Esophagus (tissue), 2 donors: ENCODE measurements at regions not wholly inside any gene's neighbourhood (a gene's known extent, or its start where the extent isn't known, plus 50 kb on each side); places are given as distances from the start of the nearest gene placed in this dataset.

ENCODE experiments used
- H3K27ac ChIP-seq, 2 donors: one replicate each; pipeline ENCODE4 v1.5.1; 2013; ENCODE audit warnings: low read depth in 2 of 2, mild to moderate bottlenecking in 2 of 2, inconsistent platforms in 1 of 2, low read length in 1 of 2, moderate library complexity in 1 of 2
- H3K27me3 ChIP-seq, 2 donors: one replicate each; pipeline ENCODE4 v1.6.1; 2013; ENCODE audit warnings: low read length in 2 of 2, control low read depth in 1 of 2, mild to moderate bottlenecking in 1 of 2; ENCODE audit not compliant: insufficient read depth in 2 of 2, control insufficient read depth in 1 of 2
- H3K36me3 ChIP-seq, 2 donors: one replicate each; pipeline ENCODE4 v1.6.1; 2013; ENCODE audit warnings: low read length in 1 of 2; ENCODE audit not compliant: control insufficient read depth in 2 of 2, insufficient read depth in 2 of 2
- H3K4me1 ChIP-seq, 2 donors: one replicate each; pipeline ENCODE4 v1.6.1; 2013; ENCODE audit warnings: low read length in 1 of 2; ENCODE audit not compliant: control insufficient read depth in 2 of 2, insufficient read depth in 2 of 2
- H3K4me3 ChIP-seq, 2 donors: one replicate each; pipeline ENCODE4 v1.5.1; 2013; ENCODE audit warnings: low read length in 2 of 2, mild to moderate bottlenecking in 2 of 2, low read depth in 1 of 2, moderate library complexity in 1 of 2
- H3K9me3 ChIP-seq, 2 donors: one replicate each; pipeline ENCODE4 v1.6.1; 2013; ENCODE audit warnings: mild to moderate bottlenecking in 2 of 2, low read depth in 1 of 2, low read length in 1 of 2, moderate library complexity in 1 of 2; ENCODE audit not compliant: control insufficient read depth in 2 of 2, insufficient read depth in 1 of 2
- WGBS, 2 donors: extraction: QIAGEN DNeasy Blood & Tissue Kit; methylation state at CpG; one replicate each; pipeline ENCODE4 v1.1.7; 2013; 5-methylcytosine and 5-hydroxymethylcytosine counted together
- donor health status: healthy with polysubstance abuse.
- donor health status: Bipolar disorder and iron deficiency.

GRCh38 chr2:8263901-8264300 is 418.0 kb upstream of the ID2 start:
- Histone ChIP-seq H3K4me1 (no peaks in the 10 kb centered on the region), H3K4me3 (no peak overlapping the region), H3K9me3 (no peaks in the 10 kb centered on the region), H3K36me3 (no peaks in the 10 kb centered on the region), H3K27ac (no peak overlapping the region), H3K27me3 (no peaks in the 10 kb centered on the region)
- WGBS, 2 donors, result 69% methylated on average over 4 of the region's 4 CpGs

GRCh38 chr2:8264981-8265380 is 416.9 kb upstream of the ID2 start:
- no peak overlapping the region for H3K4me3 ChIP-seq
- H3K36me3 ChIP-seq, result no peaks in the 10 kb centered on the region
- WGBS, 2 donors, result 95% methylated on average over 3 of the region's 3 CpGs
- H3K27me3 ChIP-seq, result no peaks in the 10 kb centered on the region
- H3K4me1 ChIP-seq, result no peaks in the 10 kb centered on the region
- no peaks in the 10 kb centered on the region for H3K9me3 ChIP-seq
- H3K27ac ChIP-seq, result no peak overlapping the region

DNA sequence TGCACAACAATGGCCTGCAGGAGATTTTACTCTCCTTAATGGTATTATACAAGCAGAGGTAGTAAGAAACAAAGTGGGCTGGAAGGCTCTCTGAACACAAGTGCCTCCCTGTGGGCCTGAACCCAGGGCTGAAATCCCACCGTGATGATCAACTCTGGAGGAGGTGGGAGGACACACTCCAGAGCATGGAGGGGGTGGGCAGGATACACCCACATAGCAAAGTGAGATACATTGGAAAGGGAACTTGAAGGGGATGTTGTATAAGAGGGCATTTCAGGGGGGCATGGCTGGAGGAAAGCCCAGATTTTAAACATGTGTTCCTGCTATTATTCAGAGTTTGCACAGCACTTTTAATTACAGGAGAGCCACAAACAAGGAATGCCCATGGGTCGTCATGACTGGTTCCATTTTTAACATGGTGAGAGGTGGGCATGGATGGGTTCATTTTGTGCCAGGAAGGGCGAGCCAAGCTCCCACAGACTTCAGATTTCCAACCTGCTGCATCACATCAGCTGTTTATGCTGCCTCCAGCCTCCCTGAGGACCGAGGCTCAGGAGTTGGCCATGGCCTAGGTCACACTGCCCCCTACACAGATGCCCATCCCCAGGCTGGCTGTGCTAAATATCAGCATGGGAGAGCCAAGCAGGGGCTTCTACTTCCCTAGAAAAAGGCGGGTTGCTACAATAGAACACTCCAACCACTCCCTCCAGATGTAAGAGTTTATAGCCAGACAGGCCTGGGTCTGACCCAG is 416.2 kb upstream of the ID2 start:
- no peaks in the 10 kb centered on the region for H3K9me3 ChIP-seq
- H3K27ac ChIP-seq, result no peak overlapping the region
- no peak overlapping the region for H3K4me3 ChIP-seq
- 81 to 86% methylated on average over 5 of the region's 5 CpGs for WGBS, 2 donors
- no peaks in the 10 kb centered on the region for H3K36me3 ChIP-seq
- H3K4me1 ChIP-seq, result no peaks in the 10 kb centered on the region
- no peaks in the 10 kb centered on the region for H3K27me3 ChIP-seq

- no peaks in the 10 kb centered on the region for H3K9me3 ChIP-seq
These were observed 415.3 kb upstream of the ID2 start for GRCh38 chr2:8266563-8266962.

GRCh38 chr2:8267048-8267447 is 414.8 kb upstream of the ID2 start:
- Histone ChIP-seq H3K27ac (no peak overlapping the region), H3K4me1 (no peaks in the 10 kb centered on the region), H3K4me3 (no peak overlapping the region), H3K27me3 (no peaks in the 10 kb centered on the region), H3K36me3 (no peaks in the 10 kb centered on the region), H3K9me3 (no peaks in the 10 kb centered on the region)
- WGBS, 2 donors, result 95 to 96% methylated on average over 3 of the region's 3 CpGs

More at GRCh38 chr2:8266563-8266962, 415.3 kb upstream of the ID2 start:
- Histone ChIP-seq H3K27me3 (no peaks in the 10 kb centered on the region), H3K27ac (no peak overlapping the region), H3K4me1 (no peaks in the 10 kb centered on the region), H3K4me3 (no peak overlapping the region), H3K36me3 (no peaks in the 10 kb centered on the region)
- 85 to 87% methylated on average over 3 of the region's 3 CpGs for WGBS, 2 donors

DNA sequence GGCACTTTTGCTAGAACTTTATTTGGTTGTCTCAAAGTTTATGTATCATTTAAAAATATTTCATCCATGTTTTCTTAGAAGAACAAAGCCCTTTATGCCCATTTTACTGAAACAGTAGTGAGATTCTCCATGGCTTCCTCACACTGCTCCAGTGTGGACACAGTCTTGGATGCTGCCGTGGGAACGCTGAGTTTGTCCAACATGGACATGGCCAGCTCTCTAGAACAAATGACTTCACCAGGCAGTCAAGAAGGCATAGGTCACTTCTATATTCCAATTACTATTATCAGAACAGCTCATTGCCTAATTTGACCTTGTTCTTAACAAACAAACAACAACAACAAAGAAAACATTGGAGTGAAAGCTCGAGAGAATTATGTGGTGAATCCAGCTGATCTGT is 414.1 kb upstream of the ID2 start:
- Histone ChIP-seq H3K4me1 (no peaks in the 10 kb centered on the region), H3K27ac (no peak overlapping the region), H3K4me3 (no peak overlapping the region), H3K36me3 (no peaks in the 10 kb centered on the region), H3K9me3 (no peaks in the 10 kb centered on the region), H3K27me3 (no peaks in the 10 kb centered on the region)
- 85 to 94% methylated on average over 3 of the region's 3 CpGs for WGBS, 2 donors

DNA sequence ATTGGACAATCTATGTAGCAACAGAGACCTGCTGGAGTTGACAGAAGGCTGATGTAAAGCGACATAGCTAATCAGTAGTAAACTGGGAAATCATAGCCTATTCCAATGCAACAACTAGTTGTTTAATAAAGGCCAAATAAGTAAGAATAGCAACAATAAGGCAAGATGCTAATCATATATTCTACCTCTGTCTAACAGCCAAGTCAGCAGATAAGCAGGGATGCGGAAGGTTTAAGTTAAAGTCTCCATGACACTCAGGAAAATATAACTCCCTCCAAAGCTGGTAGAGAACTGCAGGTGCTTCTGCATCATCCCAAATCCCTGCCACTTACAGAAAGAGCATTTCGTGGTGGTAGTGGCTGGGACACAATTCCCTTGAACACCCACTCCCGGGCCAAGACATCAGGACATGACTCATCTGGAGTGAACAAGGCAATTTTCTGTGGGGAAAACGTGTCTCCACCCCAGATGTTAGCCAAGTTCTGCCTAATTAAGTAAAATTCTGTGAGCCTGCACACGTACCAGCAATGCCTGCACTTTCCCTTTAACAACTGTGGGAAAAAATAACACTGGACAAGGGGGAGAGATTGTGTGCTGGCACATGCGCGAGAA is 413.6 kb upstream of the ID2 start:
- H3K36me3 ChIP-seq, result no peaks in the 10 kb centered on the region
- 56% methylated on average over 8 of the region's 8 CpGs for WGBS, 2 donors
- H3K4me1 ChIP-seq, result no peaks in the 10 kb centered on the region
- H3K9me3 ChIP-seq, result no peaks in the 10 kb centered on the region
- no peak overlapping the region for H3K27ac ChIP-seq
- no peak overlapping the region for H3K4me3 ChIP-seq
- H3K27me3 ChIP-seq, result no peaks in the 10 kb centered on the region

DNA sequence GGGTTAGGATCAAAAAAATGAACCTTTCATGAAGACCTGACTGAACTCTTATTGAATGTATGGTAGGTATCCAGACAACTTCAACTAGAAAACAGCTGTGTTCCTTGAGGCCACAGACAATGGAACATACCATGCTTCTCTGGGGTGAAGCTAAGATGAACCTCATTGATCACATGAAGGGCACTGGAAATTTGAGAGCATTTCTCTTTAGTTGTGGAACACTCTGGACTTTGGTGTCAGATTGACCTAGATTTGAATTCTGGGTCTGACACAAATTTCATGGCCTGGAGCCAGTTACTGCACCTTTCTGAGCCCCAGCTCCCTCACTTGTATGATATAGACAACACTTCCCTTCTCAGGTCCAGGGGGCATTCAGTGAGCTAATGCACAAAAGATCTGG is 411.2 kb upstream of the ID2 start:
- no peaks in the 10 kb centered on the region for H3K27me3 ChIP-seq
- H3K36me3 ChIP-seq, result no peaks in the 10 kb centered on the region
- no peaks in the 10 kb centered on the region for H3K4me1 ChIP-seq
- no peaks in the 10 kb centered on the region for H3K9me3 ChIP-seq
- H3K27ac ChIP-seq, result no peak overlapping the region
- no peak overlapping the region for H3K4me3 ChIP-seq

DNA sequence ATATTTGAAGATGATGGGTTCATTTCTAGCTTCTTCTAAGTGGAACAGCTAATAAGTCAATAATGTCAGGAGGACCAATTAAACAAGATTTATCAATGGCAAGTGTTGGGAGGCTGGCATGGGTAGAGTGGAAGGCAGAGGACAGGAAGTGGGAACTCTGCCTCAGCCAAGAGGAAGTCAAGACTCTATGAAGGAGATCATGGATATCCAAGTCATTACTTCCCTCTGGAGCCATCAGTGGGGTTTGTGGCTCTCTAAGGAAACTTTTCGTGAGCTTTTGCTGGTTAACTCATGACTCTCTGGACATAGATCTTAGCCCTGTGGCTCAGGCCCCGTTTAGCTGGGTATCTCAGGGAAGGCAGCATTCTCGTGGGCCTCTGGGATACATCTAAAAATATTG is 410.4 kb upstream of the ID2 start:
- WGBS, 2 donors, result 81 to 89% methylated on average over 3 of the region's 3 CpGs
- Histone ChIP-seq H3K4me1 (no peaks in the 10 kb centered on the region), H3K4me3 (no peak overlapping the region), H3K27me3 (no peaks in the 10 kb centered on the region), H3K27ac (no peak overlapping the region), H3K36me3 (no peaks in the 10 kb centered on the region), H3K9me3 (no peaks in the 10 kb centered on the region)

GRCh38 chr2:8276026-8276425 is 405.8 kb upstream of the ID2 start:
- H3K9me3 ChIP-seq, result no peaks in the 10 kb centered on the region
- H3K27ac ChIP-seq, result no peak overlapping the region
- no peaks in the 10 kb centered on the region for H3K27me3 ChIP-seq
- H3K4me1 ChIP-seq, result no peaks in the 10 kb centered on the region
- no peak overlapping the region for H3K4me3 ChIP-seq
- 95 to 96% methylated on average over 4 of the region's 4 CpGs for WGBS, 2 donors
- no peaks in the 10 kb centered on the region for H3K36me3 ChIP-seq
